ENCODE measurements at regions not wholly inside any gene's neighbourhood (a gene's known extent, or its start where the extent isn't known, plus 50 kb on each side); places are given as distances from the start of the nearest gene placed in this dataset.
"Not testable (repeated sequence)": the region's sequence is repeated elsewhere in the genome, so short reads cannot be mapped to it uniquely, and the experiment has no call there.

DNA sequence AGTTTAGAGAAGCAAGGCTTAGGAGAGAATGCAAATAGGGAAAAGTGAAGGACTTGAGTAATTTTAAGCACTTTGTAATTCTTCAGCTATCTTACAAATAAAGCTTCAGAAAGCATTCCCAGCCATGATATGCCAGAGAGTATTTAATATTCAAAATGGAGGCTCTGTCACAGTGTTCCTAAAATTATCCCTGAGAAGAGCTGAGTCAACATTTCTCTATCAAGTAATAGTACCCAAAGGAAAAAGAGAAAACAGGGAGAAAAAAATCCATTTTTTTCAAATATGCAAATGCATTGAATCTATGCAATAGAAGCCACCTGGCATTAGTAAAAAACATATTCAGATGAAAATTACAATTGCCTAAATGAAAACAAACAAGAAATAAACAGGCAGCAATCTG lies 392.6 kb upstream of the FAM174A start:
- no peak overlapping the region for H3K4me3 Mint-ChIP-seq
- TF ChIP-seq CTCF (conservative IDR thresholded peaks at IDR 0.05) = no peak
- no peaks in the 10 kb centered on the region for H3K4me1 Mint-ChIP-seq (ENCODE audit: unreplicated experiment)
- no peaks in the 10 kb centered on the region for H3K36me3 Mint-ChIP-seq
- no peak overlapping the region for H3K27ac Mint-ChIP-seq
- DNase-seq (ENCODE audit: extremely low spot score, unreplicated experiment) = no peak
- H3K27me3 Mint-ChIP-seq = peaks cover 7% of the 10 kb centered on the region
- no peaks in the 10 kb centered on the region for H3K9me3 Mint-ChIP-seq

GRCh38 chr5:100131161-100131560 lies 404.0 kb upstream of the FAM174A start:
- Mint-ChIP-seq H3K27me3 (no peaks in the 10 kb centered on the region), H3K36me3 (no peaks in the 10 kb centered on the region), H3K4me3 (no peak overlapping the region), H3K27ac (no peak overlapping the region), H3K9me3 (no peaks in the 10 kb centered on the region), H3K4me1 (ENCODE audit: unreplicated experiment) (peaks cover 6% of the 10 kb centered on the region)
- no peak for TF ChIP-seq CTCF (conservative IDR thresholded peaks at IDR 0.05)
- no peak for DNase-seq (ENCODE audit: extremely low spot score, unreplicated experiment)

GRCh38 chr5:100130307-100130706 lies 404.9 kb upstream of the FAM174A start:
- peaks cover 6% of the 10 kb centered on the region for H3K4me1 Mint-ChIP-seq (ENCODE audit: unreplicated experiment)
- H3K9me3 Mint-ChIP-seq = no peaks in the 10 kb centered on the region
- H3K36me3 Mint-ChIP-seq = no peaks in the 10 kb centered on the region
- no peak overlapping the region for H3K4me3 Mint-ChIP-seq
- no peak for DNase-seq (ENCODE audit: extremely low spot score, unreplicated experiment)
- no peaks in the 10 kb centered on the region for H3K27me3 Mint-ChIP-seq
- no peak for TF ChIP-seq CTCF (conservative IDR thresholded peaks at IDR 0.05)
- H3K27ac Mint-ChIP-seq = no peak overlapping the region

DNA sequence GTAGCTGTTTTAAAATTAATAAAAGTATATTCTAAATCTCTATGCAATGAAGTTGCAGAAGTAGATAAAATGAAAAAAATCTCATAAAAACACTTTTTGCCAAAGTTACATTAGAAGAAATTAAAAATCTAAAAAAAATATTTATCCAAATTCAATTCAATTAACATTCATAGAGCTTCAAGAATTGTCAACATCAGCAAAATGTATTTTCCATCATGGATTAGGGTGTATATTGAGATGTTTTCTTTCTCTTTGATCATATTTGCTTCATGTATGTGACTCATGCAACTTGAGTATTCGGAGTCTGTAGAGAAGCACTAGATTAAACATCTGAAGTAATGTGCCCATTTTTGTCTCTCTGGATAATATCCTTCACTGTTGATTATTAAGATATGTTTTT lies 415.3 kb upstream of the FAM174A start:
- no peaks in the 10 kb centered on the region for H3K36me3 Mint-ChIP-seq
- no peak for TF ChIP-seq CTCF (conservative IDR thresholded peaks at IDR 0.05)
- H3K4me1 Mint-ChIP-seq (ENCODE audit: unreplicated experiment) = no peaks in the 10 kb centered on the region
- no peak for DNase-seq (ENCODE audit: extremely low spot score, unreplicated experiment)
- no peaks in the 10 kb centered on the region for H3K9me3 Mint-ChIP-seq
- no peak overlapping the region for H3K4me3 Mint-ChIP-seq
- H3K27ac Mint-ChIP-seq = no peak overlapping the region
- H3K27me3 Mint-ChIP-seq = no peaks in the 10 kb centered on the region

GRCh38 chr5:100110497-100110896 lies 424.7 kb upstream of the FAM174A start:
- no peak for TF ChIP-seq CTCF (conservative IDR thresholded peaks at IDR 0.05)
- H3K36me3 Mint-ChIP-seq = no peaks in the 10 kb centered on the region
- no peak overlapping the region for H3K27ac Mint-ChIP-seq
- no peaks in the 10 kb centered on the region for H3K4me1 Mint-ChIP-seq (ENCODE audit: unreplicated experiment)
- no peaks in the 10 kb centered on the region for H3K27me3 Mint-ChIP-seq
- H3K9me3 Mint-ChIP-seq = no peaks in the 10 kb centered on the region
- H3K4me3 Mint-ChIP-seq = no peak overlapping the region
- DNase-seq (ENCODE audit: extremely low spot score, unreplicated experiment) = no peak

- H3K4me1 Mint-ChIP-seq (ENCODE audit: unreplicated experiment) = no peaks in the 10 kb centered on the region
- H3K9me3 Mint-ChIP-seq = no peaks in the 10 kb centered on the region
- no peak overlapping the region for H3K4me3 Mint-ChIP-seq
- no peaks in the 10 kb centered on the region for H3K36me3 Mint-ChIP-seq
- peaks cover 3% of the 10 kb centered on the region for H3K27me3 Mint-ChIP-seq
- no peak overlapping the region for H3K27ac Mint-ChIP-seq
- TF ChIP-seq CTCF (conservative IDR thresholded peaks at IDR 0.05) = no peak
- DNase-seq (ENCODE audit: extremely low spot score, unreplicated experiment) = no peak
Observed at GRCh38 chr5:100108883-100109282, 426.3 kb upstream of the FAM174A start.

GRCh38 chr5:100103592-100104119 lies 431.5 kb upstream of the FAM174A start:
- not testable (repeated sequence) for H3K4me1 Mint-ChIP-seq (ENCODE audit: unreplicated experiment); H3K27me3 Mint-ChIP-seq; H3K9me3 Mint-ChIP-seq; DNase-seq (ENCODE audit: extremely low spot score, unreplicated experiment); H3K27ac Mint-ChIP-seq; H3K4me3 Mint-ChIP-seq; H3K36me3 Mint-ChIP-seq

- not testable (repeated sequence) for H3K36me3 Mint-ChIP-seq; H3K27ac Mint-ChIP-seq; DNase-seq (ENCODE audit: extremely low spot score, unreplicated experiment); H3K27me3 Mint-ChIP-seq; H3K9me3 Mint-ChIP-seq; H3K4me3 Mint-ChIP-seq; H3K4me1 Mint-ChIP-seq (ENCODE audit: unreplicated experiment)
Observed at GRCh38 chr5:100101466-100101865, 433.7 kb upstream of the FAM174A start.
